ENCODE measurements at regions not wholly inside any gene's neighbourhood (a gene's known extent, or its start where the extent isn't known, plus 50 kb on each side); places are given as distances from the start of the nearest gene placed in this dataset.

DNA sequence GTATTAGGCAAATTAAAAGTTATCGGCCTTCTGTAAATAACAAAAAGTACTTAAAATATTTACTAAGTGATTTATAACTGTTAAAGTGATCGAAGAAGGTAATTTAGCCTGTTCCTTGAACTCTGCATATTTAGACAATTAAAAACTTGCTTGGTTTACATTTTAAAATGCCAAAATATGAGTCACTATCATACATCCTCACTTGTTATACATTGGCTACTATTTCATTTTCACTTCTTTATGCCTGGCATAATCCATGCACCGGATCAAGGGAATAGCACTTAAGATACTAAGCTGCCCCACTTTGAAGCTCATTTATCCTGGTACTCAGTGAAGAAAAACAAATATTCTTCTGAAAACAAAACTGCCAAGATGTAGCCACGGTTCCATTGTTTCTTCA lies 344.6 kb downstream of the UBE3D start:
- TF ChIP-seq RFX5 (IDR thresholded peaks at IDR 0.05; ENCODE audit: low read depth, low read length) (no peak), MXI1 (IDR thresholded peaks at IDR 0.05; ENCODE audit: low read depth, low read length) (no peak), POLR2AphosphoS5 (IDR thresholded peaks at IDR 0.05; ENCODE audit: low read length) (no peak), FOS (IDR thresholded peaks at IDR 0.05; ENCODE audit: borderline replicate concordance, extremely low read depth, insufficient read length) (no peak), NFYB (IDR thresholded peaks at IDR 0.05; ENCODE audit: insufficient read depth, low read depth, low read length) (no peak), SIN3A (IDR thresholded peaks at IDR 0.05; ENCODE audit: low read depth, low read length) (no peak), TBL1XR1 (IDR thresholded peaks at IDR 0.05; ENCODE audit: low read depth, low read length) (no peak), HCFC1 (IDR thresholded peaks at IDR 0.05; ENCODE audit: low read length) (no peak), EP300 (IDR thresholded peaks at IDR 0.05; ENCODE audit: borderline replicate concordance in 1 of 2, control insufficient read depth in 1 of 2, low read depth in 2 of 2, low read length in 2 of 2) (no peak), YY1 (IDR thresholded peaks at IDR 0.05; ENCODE audit: low read depth, low read length) (no peak)
- TF ChIP-seq, protein P1, sequence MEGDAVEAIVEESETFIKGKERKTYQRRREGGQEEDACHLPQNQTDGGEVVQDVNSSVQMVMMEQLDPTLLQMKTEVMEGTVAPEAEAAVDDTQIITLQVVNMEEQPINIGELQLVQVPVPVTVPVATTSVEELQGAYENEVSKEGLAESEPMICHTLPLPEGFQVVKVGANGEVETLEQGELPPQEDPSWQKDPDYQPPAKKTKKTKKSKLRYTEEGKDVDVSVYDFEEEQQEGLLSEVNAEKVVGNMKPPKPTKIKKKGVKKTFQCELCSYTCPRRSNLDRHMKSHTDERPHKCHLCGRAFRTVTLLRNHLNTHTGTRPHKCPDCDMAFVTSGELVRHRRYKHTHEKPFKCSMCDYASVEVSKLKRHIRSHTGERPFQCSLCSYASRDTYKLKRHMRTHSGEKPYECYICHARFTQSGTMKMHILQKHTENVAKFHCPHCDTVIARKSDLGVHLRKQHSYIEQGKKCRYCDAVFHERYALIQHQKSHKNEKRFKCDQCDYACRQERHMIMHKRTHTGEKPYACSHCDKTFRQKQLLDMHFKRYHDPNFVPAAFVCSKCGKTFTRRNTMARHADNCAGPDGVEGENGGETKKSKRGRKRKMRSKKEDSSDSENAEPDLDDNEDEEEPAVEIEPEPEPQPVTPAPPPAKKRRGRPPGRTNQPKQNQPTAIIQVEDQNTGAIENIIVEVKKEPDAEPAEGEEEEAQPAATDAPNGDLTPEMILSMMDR (IDR thresholded peaks at IDR 0.05 in 2 of 3, conservative IDR thresholded peaks at IDR 0.05 in 1 of 3; ENCODE audit: control insufficient read depth in 2 of 3, extremely low read depth in 1 of 3, insufficient read depth in 1 of 3, low read depth in 3 of 3, low read length in 3 of 3): no peak
- TF ChIP-seq, protein P2, sequence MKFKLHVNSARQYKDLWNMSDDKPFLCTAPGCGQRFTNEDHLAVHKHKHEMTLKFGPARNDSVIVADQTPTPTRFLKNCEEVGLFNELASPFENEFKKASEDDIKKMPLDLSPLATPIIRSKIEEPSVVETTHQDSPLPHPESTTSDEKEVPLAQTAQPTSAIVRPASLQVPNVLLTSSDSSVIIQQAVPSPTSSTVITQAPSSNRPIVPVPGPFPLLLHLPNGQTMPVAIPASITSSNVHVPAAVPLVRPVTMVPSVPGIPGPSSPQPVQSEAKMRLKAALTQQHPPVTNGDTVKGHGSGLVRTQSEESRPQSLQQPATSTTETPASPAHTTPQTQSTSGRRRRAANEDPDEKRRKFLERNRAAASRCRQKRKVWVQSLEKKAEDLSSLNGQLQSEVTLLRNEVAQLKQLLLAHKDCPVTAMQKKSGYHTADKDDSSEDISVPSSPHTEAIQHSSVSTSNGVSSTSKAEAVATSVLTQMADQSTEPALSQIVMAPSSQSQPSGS (IDR thresholded peaks at IDR 0.05; ENCODE audit: low read length): no peak
- TF ChIP-seq, protein P3, sequence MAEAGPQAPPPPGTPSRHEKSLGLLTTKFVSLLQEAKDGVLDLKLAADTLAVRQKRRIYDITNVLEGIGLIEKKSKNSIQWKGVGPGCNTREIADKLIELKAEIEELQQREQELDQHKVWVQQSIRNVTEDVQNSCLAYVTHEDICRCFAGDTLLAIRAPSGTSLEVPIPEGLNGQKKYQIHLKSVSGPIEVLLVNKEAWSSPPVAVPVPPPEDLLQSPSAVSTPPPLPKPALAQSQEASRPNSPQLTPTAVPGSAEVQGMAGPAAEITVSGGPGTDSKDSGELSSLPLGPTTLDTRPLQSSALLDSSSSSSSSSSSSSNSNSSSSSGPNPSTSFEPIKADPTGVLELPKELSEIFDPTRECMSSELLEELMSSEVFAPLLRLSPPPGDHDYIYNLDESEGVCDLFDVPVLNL (IDR thresholded peaks at IDR 0.05; ENCODE audit: low read depth, low read length): no peak
